ENCODE measurements at regions not wholly inside any gene's neighbourhood (a gene's known extent, or its start where the extent isn't known, plus 50 kb on each side); places are given as distances from the start of the nearest gene placed in this dataset.

GRCh38 chr20:6509374-6509773, 258.1 kb upstream of the BMP2 start:
- TF ChIP-seq CTCF (IDR thresholded peaks at IDR 0.05; ENCODE audit: insufficient read depth, low read depth, low read length), result no peak
- TF ChIP-seq EZH2 (IDR thresholded peaks at IDR 0.05; ENCODE audit: insufficient read depth, low read length), result no peak

Measured in astrocyte (in vitro differentiated cells and primary cell).